HepG2 (cell line): ENCODE measurements at regions not wholly inside any gene's neighbourhood (a gene's known extent, or its start where the extent isn't known, plus 50 kb on each side); places are given as distances from the start of the nearest gene placed in this dataset.

ENCODE experiments used
- AFF4 ChIP-seq: sonication (generic); formaldehyde crosslinking; IDR thresholded peaks from 2 replicates; pipeline ENCODE4 v1.4.0; 2020; ENCODE audit warnings: missing genetic modification reagents
- ATF7 ChIP-seq, 2 experiments: fragments of 450-650 bp in 1 of 2; sonication (generic) in 1 of 2; formaldehyde crosslinking in 1 of 2; IDR thresholded peaks; 2 replicates each; pipeline versions ENCODE4 v1.4.0 to v1.6.1; 2016 to 2020; ENCODE audit warnings: antibody characterized with exemption in 1 of 2, mild to moderate bottlenecking in 1 of 2, missing genetic modification reagents in 1 of 2
- CBX5 ChIP-seq: sonication (generic); formaldehyde crosslinking; IDR thresholded peaks from 2 replicates; pipeline ENCODE4 v1.4.0; 2020; ENCODE audit warnings: missing genetic modification reagents, borderline replicate concordance
- FOXA1 ChIP-seq, 2 experiments: fragments of 450-650 bp in 1 of 2; sonication (generic) in 1 of 2; formaldehyde crosslinking in 1 of 2; IDR thresholded peaks; 2 replicates each; pipeline versions ENCODE4 v1.4.0 to v1.6.1; 2016 to 2020; ENCODE audit warnings: missing genetic modification reagents in 1 of 2
- HNF4A ChIP-seq: sonication (generic); formaldehyde crosslinking; IDR thresholded peaks from 2 replicates; pipeline ENCODE4 v1.4.0; 2020; ENCODE audit warnings: missing genetic modification reagents
- KLF11 ChIP-seq: IDR thresholded peaks from 2 replicates; pipeline ENCODE4 v1.6.1; 2016; ENCODE audit warnings: missing compliant biosample characterization
- MIXL1 ChIP-seq: IDR thresholded peaks from 2 replicates; pipeline ENCODE4 v1.6.1; 2016
- NR2F2 ChIP-seq: IDR thresholded peaks from 2 replicates; pipeline ENCODE4 v1.6.1; 2012; ENCODE audit warnings: low read depth, inconsistent platforms, borderline replicate concordance
- PHF8 ChIP-seq: sonication (generic); formaldehyde crosslinking; IDR thresholded peaks from 2 replicates; pipeline ENCODE4 v1.5.0; 2020; ENCODE audit warnings: missing genetic modification reagents
- POLR2A ChIP-seq, 2 experiments: IDR thresholded peaks; 2 replicates each; pipeline ENCODE4 v1.6.1; 2011; ENCODE audit warnings: low read depth in 2 of 2, low read length in 2 of 2, mild to moderate bottlenecking in 1 of 2, moderate library complexity in 1 of 2; ENCODE audit not compliant: insufficient read depth in 1 of 2
- POLR2AphosphoS5 ChIP-seq: IDR thresholded peaks from 2 replicates; pipeline ENCODE4 v1.6.1; 2012; ENCODE audit warnings: low read depth, low read length
- POLR2G ChIP-seq: fragments of 200-400 bp; formaldehyde crosslinking; IDR thresholded peaks from 2 replicates; pipeline ENCODE4 v1.6.1; 2018; ENCODE audit warnings: mild to moderate bottlenecking, low read depth, low read length, moderate library complexity
- RARA ChIP-seq: IDR thresholded peaks from 2 replicates; pipeline ENCODE4 v1.6.1; 2016; ENCODE audit warnings: missing genetic modification reagents, missing compliant biosample characterization
- RFX1 ChIP-seq: fragments of 450-650 bp; IDR thresholded peaks from 2 replicates; pipeline ENCODE4 v1.6.1; 2017
- SALL1 ChIP-seq: sonication (generic); formaldehyde crosslinking; IDR thresholded peaks from 2 replicates; pipeline ENCODE4 v1.8.0; 2022; ENCODE audit warnings: mild to moderate bottlenecking, missing genetic modification reagents
- SAP130 ChIP-seq: IDR thresholded peaks from 2 replicates; pipeline ENCODE4 v1.6.1; 2016; ENCODE audit warnings: low read depth
- SOX13 ChIP-seq, 3 experiments: fragments of 450-650 bp in 1 of 3; sonication (generic) in 1 of 3; formaldehyde crosslinking in 1 of 3; IDR thresholded peaks in 2 of 3; conservative IDR thresholded peaks in 1 of 3; 2 replicates each; pipeline versions ENCODE4 v1.5.0 to v1.6.1; 2016 to 2020; ENCODE audit warnings: antibody characterized with exemption in 1 of 3, mild to moderate bottlenecking in 1 of 3, missing compliant biosample characterization in 1 of 3, missing genetic modification reagents in 1 of 3, moderate library complexity in 1 of 3
- TBX2 ChIP-seq: sonication (generic); formaldehyde crosslinking; IDR thresholded peaks from 2 replicates; pipeline ENCODE4 v1.5.0; 2020; ENCODE audit warnings: missing genetic modification reagents, mild to moderate bottlenecking, borderline replicate concordance
- ZC3H4 ChIP-seq: sonication (generic); formaldehyde crosslinking; IDR thresholded peaks from 2 replicates; pipeline ENCODE4 v1.4.0; 2020; ENCODE audit warnings: missing genetic modification reagents, borderline replicate concordance
- ZNF331 ChIP-seq: sonication (generic); formaldehyde crosslinking; IDR thresholded peaks from 2 replicates; pipeline ENCODE4 v1.4.0; 2020; ENCODE audit warnings: missing genetic modification reagents
- ZNF687 ChIP-seq: sonication (generic); formaldehyde crosslinking; IDR thresholded peaks from 2 replicates; pipeline ENCODE4 v1.5.1; 2020; ENCODE audit warnings: mild to moderate bottlenecking, missing genetic modification reagents, moderate library complexity
- TF ChIP-seq, protein P1 (sequence below): IDR thresholded peaks from 2 replicates; pipeline ENCODE4 v1.6.1; 2012; ENCODE audit warnings: inconsistent platforms

- TF ChIP-seq POLR2G, result peak; percentile 52; the same call in 1 of the 2 replicates
- TF ChIP-seq NR2F2, result no peak
- TF ChIP-seq TBX2 (CRISPR knock-in tag), result 0 out of 2 replicates have a peak, but pooled peaks have one; percentile 20
- no peak for TF ChIP-seq ZC3H4 (CRISPR knock-in tag)
- 0 out of 2 replicates have a peak, but pooled peaks have one; percentile 19 for TF ChIP-seq PHF8 (CRISPR knock-in tag)
- peak; percentile 46; the same call in 1 of the 2 replicates for TF ChIP-seq ZNF331
- peak in 1 of 2 experiments; percentile 35; a peak in 1 of 4 replicates for TF ChIP-seq POLR2A (IDR thresholded peaks at IDR 0.05; ENCODE audit: insufficient read depth in 1 of 2, low read depth in 2 of 2, low read length in 2 of 2)
- TF ChIP-seq KLF11 (CRISPR knock-in tag), result no peak
- peak; percentile 19; the same call in 1 of the 2 replicates for TF ChIP-seq HNF4A
- TF ChIP-seq RFX1, result no peak
- TF ChIP-seq CBX5, result no peak
- peak; percentile 76 for TF ChIP-seq RARA (CRISPR knock-in tag)
- peak; percentile 42; the same call in 1 of the 2 replicates for TF ChIP-seq ATF7 (IDR thresholded peaks at IDR 0.05)
- TF ChIP-seq ATF7 (CRISPR knock-in tag; IDR thresholded peaks at IDR 0.05), result no peak
- TF ChIP-seq SALL1 (CRISPR knock-in tag), result 0 out of 2 replicates have a peak, but pooled peaks have one; percentile 35
- peak; percentile 49 for TF ChIP-seq SAP130 (CRISPR knock-in tag)
- TF ChIP-seq, protein P1, sequence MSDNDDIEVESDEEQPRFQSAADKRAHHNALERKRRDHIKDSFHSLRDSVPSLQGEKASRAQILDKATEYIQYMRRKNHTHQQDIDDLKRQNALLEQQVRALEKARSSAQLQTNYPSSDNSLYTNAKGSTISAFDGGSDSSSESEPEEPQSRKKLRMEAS, result 0 out of 2 replicates have a peak, but pooled peaks have one; percentile 9
- 0 out of 2 replicates have a peak, but pooled peaks have one; percentile 9 for TF ChIP-seq MIXL1 (CRISPR knock-in tag)
- TF ChIP-seq POLR2AphosphoS5, result peak; percentile 53; the same call in 1 of the 2 replicates
- no peak for TF ChIP-seq FOXA1 (IDR thresholded peaks at IDR 0.05)
- peak; percentile 66 for TF ChIP-seq FOXA1 (CRISPR knock-in tag; IDR thresholded peaks at IDR 0.05)
- TF ChIP-seq ZNF687 (CRISPR knock-in tag), result 0 out of 2 replicates have a peak, but pooled peaks have one; percentile 21
- TF ChIP-seq SOX13 (IDR thresholded peaks at IDR 0.05), result no peak
- TF ChIP-seq SOX13 (CRISPR knock-in tag; conservative IDR thresholded peaks at IDR 0.05 in 1 of 2, IDR thresholded peaks at IDR 0.05 in 1 of 2), result 0 out of 4 replicates have a peak, but pooled peaks of 1 of the 2 experiments have one; percentile 7
- no peak for TF ChIP-seq AFF4 (CRISPR knock-in tag)
These were observed 101.8 kb upstream of the MKLN1 start (continued) for GRCh38 chr7:131225619-131226513.
